Parathyroid adenoma (tissue), 2 donors: ENCODE measurements at regions not wholly inside any gene's neighbourhood (a gene's known extent, or its start where the extent isn't known, plus 50 kb on each side); places are given as distances from the start of the nearest gene placed in this dataset.

Experiments used
- H2AFZ ChIP-seq: fragments of 300-600 bp; sonication (generic); one replicate; pipeline ENCODE4 v1.7.0; 2017; ENCODE audit warnings: antibody characterized with exemption, mild to moderate bottlenecking
- H3K27ac ChIP-seq: fragments of 300-600 bp; sonication (generic); one replicate; pipeline ENCODE4 v1.7.0; 2017
- H3K27me3 ChIP-seq: fragments of 300-600 bp; sonication (generic); one replicate; pipeline ENCODE4 v1.7.0; 2017; ENCODE audit warnings: low read length; ENCODE audit not compliant: control insufficient read depth, insufficient read depth
- H3K36me3 ChIP-seq: fragments of 300-600 bp; sonication (generic); one replicate; pipeline ENCODE4 v1.7.0; 2017; ENCODE audit warnings: low read length; ENCODE audit not compliant: control insufficient read depth, insufficient read depth
- H3K4me1 ChIP-seq: fragments of 300-600 bp; sonication (generic); one replicate; pipeline ENCODE4 v1.7.0; 2017; ENCODE audit warnings: control low read depth
- H3K4me2 ChIP-seq: fragments of 300-600 bp; sonication (generic); one replicate; pipeline ENCODE4 v1.7.0; 2017; ENCODE audit warnings: low read length
- H3K4me3 ChIP-seq: fragments of 300-600 bp; sonication (generic); one replicate; pipeline ENCODE4 v1.7.0; 2017; ENCODE audit warnings: low read depth, low read length
- H3K79me2 ChIP-seq: fragments of 300-600 bp; sonication (generic); one replicate; pipeline ENCODE4 v1.7.0; 2017; ENCODE audit warnings: control low read depth
- H3K9ac ChIP-seq: fragments of 300-600 bp; sonication (generic); one replicate; pipeline ENCODE4 v1.7.0; 2017; ENCODE audit warnings: mild to moderate bottlenecking
- H3K9me3 ChIP-seq: fragments of 300-600 bp; sonication (generic); one replicate; pipeline ENCODE4 v1.7.0; 2017; ENCODE audit warnings: low read length; ENCODE audit not compliant: control insufficient read depth
- TF ChIP-seq, protein P1 (sequence below): fragments of 300-600 bp; sonication (generic); IDR thresholded peaks from one replicate; pipeline ENCODE4 v1.7.0; 2017; ENCODE audit warnings: antibody characterized with exemption, mild to moderate bottlenecking
- donor health status: primary hyperparathyroidism.

DNA sequence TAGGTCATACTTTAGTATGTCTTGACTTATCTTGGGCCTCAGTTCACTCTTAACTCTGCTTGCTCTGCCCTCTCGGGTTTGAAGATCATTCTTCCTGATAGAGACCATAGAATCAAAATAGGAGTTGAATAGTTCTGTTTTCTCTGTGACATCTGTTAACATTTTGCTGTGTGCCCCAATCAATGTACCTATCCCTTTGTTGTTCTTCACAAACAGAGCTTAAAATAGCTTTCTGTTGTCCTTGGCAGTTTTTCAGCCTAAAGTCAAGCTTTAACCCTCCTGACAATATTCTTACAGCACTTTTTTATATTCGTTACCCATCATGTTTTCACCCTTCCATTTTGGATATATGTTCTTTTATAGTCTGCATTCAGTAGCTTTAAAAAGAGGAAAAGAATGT lies 724.5 kb upstream of the FANCL start:
- Histone ChIP-seq H3K4me2 (no peak overlapping the region), H3K4me3 (no peak overlapping the region), H3K79me2 (no peaks in the 10 kb centered on the region), H3K9me3 (no peaks in the 10 kb centered on the region), H3K27ac (no peak overlapping the region), H3K9ac (no peak overlapping the region), H3K27me3 (no peaks in the 10 kb centered on the region), H2AFZ (no peak overlapping the region), H3K36me3 (no peaks in the 10 kb centered on the region), H3K4me1 (no peaks in the 10 kb centered on the region)
- TF ChIP-seq, protein P1, sequence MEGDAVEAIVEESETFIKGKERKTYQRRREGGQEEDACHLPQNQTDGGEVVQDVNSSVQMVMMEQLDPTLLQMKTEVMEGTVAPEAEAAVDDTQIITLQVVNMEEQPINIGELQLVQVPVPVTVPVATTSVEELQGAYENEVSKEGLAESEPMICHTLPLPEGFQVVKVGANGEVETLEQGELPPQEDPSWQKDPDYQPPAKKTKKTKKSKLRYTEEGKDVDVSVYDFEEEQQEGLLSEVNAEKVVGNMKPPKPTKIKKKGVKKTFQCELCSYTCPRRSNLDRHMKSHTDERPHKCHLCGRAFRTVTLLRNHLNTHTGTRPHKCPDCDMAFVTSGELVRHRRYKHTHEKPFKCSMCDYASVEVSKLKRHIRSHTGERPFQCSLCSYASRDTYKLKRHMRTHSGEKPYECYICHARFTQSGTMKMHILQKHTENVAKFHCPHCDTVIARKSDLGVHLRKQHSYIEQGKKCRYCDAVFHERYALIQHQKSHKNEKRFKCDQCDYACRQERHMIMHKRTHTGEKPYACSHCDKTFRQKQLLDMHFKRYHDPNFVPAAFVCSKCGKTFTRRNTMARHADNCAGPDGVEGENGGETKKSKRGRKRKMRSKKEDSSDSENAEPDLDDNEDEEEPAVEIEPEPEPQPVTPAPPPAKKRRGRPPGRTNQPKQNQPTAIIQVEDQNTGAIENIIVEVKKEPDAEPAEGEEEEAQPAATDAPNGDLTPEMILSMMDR: no peak

DNA sequence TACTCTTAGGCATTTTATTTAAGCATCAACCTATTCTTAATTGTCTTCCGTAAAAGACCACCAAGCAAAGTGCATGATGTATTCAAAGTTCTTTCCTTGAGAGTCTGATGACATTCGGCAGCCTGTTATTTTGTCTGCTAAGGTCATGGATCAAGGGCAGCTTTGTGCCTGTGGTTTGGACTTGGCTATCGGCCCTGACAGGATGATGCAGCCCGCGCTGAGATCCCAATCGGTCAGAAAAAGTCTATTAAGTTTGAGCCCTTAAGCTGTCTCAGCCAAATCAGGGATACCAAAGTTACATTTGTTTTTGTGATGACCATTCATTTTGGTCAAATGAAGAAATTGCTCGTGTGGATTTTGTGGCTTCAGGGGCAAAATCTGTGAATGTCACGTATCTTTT lies 718.9 kb upstream of the FANCL start:
- Histone ChIP-seq H3K27ac (no peak overlapping the region), H2AFZ (no peak overlapping the region), H3K4me3 (no peak overlapping the region), H3K4me2 (no peak overlapping the region), H3K9me3 (no peaks in the 10 kb centered on the region), H3K4me1 (no peaks in the 10 kb centered on the region), H3K9ac (no peak overlapping the region), H3K79me2 (no peaks in the 10 kb centered on the region), H3K36me3 (no peaks in the 10 kb centered on the region), H3K27me3 (no peaks in the 10 kb centered on the region)
- TF ChIP-seq, protein P1: no peak

DNA sequence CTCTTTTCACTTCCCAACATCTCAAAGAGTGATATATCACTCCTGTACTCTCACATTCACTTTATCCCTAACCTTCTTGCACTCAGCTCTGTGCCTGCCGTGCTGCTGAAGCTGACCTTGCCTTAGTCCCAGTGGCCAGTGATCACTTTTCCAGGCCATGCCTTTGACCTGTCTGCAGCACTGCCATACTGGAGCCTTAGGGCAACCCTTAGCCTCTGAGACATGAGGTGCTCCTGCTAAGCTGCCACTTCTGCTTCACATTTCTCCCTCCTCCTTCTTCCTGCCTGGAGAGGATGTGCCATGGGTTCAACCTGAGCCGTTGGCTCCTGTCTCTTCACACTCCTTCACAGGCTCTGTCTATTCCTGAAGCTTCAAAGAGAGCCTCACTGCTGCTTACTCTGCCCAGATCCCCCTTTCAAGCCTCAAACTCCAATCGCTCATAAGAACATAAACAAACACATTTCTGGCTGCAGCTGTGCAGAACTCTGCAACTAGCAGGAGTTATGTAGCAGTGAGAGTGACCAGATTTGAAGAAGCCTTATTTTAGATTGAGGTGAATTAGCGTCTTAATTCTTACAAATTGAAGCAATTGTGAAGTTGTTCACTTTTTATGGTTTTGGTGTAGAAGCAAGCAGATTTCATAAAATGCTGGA lies 716.2 kb upstream of the FANCL start:
- no peaks in the 10 kb centered on the region for H3K4me1 ChIP-seq
- no peak overlapping the region for H3K27ac ChIP-seq
- no peak overlapping the region for H3K4me3 ChIP-seq
- H2AFZ ChIP-seq: no peak overlapping the region
- H3K79me2 ChIP-seq: no peaks in the 10 kb centered on the region
- TF ChIP-seq, protein P1: no peak
- no peak overlapping the region for H3K4me2 ChIP-seq
- no peak overlapping the region for H3K9ac ChIP-seq
- no peaks in the 10 kb centered on the region for H3K27me3 ChIP-seq
- no peaks in the 10 kb centered on the region for H3K9me3 ChIP-seq
- H3K36me3 ChIP-seq: no peaks in the 10 kb centered on the region

DNA sequence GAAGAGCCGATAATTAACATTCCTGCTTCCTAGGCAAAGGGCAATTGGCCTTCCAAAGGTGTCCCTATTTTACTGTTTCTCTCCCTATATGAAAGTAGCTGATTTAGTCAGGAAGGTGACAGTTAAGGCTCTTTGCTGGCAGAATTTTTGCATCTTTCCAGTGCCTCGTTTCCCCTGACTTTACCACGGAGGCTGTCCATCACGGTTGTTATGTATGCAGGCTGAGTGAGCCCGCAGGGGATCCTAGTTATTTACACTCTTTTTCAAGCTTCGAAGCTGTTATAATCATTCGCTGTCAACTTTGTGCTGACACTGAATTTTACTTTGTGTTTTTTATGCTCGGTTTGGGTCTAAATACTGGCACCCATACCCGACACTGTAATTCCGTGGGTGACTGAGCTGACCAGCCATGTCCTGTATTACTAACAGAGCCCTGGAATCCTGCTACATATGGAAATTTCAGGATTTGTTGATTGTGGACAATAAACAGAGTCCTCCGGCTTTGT lies 713.8 kb upstream of the FANCL start:
- no peak overlapping the region for H3K9ac ChIP-seq
- no peaks in the 10 kb centered on the region for H3K27me3 ChIP-seq
- no peaks in the 10 kb centered on the region for H3K9me3 ChIP-seq
- no peaks in the 10 kb centered on the region for H3K79me2 ChIP-seq
- no peak overlapping the region for H2AFZ ChIP-seq
- no peaks in the 10 kb centered on the region for H3K4me1 ChIP-seq
- no peaks in the 10 kb centered on the region for H3K36me3 ChIP-seq
- TF ChIP-seq, protein P1: no peak
- no peak overlapping the region for H3K4me2 ChIP-seq
- no peak overlapping the region for H3K4me3 ChIP-seq
- H3K27ac ChIP-seq: no peak overlapping the region

DNA sequence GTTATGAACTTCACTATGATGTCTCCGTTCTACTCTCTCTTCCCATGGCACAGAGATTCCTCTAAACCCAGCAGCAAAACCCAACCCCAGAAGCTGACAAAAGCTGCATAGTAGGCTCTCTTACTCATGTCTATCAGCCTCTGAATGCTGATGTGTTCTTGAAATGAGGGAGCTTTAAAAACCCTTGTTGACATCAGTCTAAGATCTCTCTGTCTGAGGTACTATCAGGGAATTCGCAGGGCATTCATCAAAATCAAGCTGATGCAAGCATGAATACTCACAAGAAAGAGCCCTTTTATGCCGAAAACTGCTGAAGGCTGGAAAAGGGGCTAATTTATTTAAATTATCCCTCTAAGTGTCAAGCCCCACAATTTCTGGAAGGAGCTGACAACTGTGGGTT lies 710.6 kb upstream of the FANCL start:
- Histone ChIP-seq H3K27me3 (no peaks in the 10 kb centered on the region), H3K9ac (no peak overlapping the region), H3K27ac (no peak overlapping the region), H3K36me3 (no peaks in the 10 kb centered on the region), H2AFZ (no peak overlapping the region), H3K79me2 (no peaks in the 10 kb centered on the region), H3K9me3 (no peaks in the 10 kb centered on the region), H3K4me1 (no peaks in the 10 kb centered on the region), H3K4me2 (no peak overlapping the region), H3K4me3 (no peak overlapping the region)
- TF ChIP-seq, protein P1: no peak
